ENCODE measurements at regions not wholly inside any gene's neighbourhood (a gene's known extent, or its start where the extent isn't known, plus 50 kb on each side); places are given as distances from the start of the nearest gene placed in this dataset.

GRCh38 chr2:209086761-209087160 is 337.1 kb upstream of the MAP2 start:
- no peak for TF ChIP-seq CTCF (IDR thresholded peaks at IDR 0.05; ENCODE audit: borderline replicate concordance, extremely low read depth, low read length, poor library complexity, severe bottlenecking)
- no peak for TF ChIP-seq EZH2 (IDR thresholded peaks at IDR 0.05; ENCODE audit: borderline replicate concordance, low read depth, low read length, severe bottlenecking)

Measured in DND-41 (cell line).